ENCODE measurements at regions not wholly inside any gene's neighbourhood (a gene's known extent, or its start where the extent isn't known, plus 50 kb on each side); places are given as distances from the start of the nearest gene placed in this dataset.
"Not testable (repeated sequence)": the region's sequence is repeated elsewhere in the genome, so short reads cannot be mapped to it uniquely, and the experiment has no call there.

DNA sequence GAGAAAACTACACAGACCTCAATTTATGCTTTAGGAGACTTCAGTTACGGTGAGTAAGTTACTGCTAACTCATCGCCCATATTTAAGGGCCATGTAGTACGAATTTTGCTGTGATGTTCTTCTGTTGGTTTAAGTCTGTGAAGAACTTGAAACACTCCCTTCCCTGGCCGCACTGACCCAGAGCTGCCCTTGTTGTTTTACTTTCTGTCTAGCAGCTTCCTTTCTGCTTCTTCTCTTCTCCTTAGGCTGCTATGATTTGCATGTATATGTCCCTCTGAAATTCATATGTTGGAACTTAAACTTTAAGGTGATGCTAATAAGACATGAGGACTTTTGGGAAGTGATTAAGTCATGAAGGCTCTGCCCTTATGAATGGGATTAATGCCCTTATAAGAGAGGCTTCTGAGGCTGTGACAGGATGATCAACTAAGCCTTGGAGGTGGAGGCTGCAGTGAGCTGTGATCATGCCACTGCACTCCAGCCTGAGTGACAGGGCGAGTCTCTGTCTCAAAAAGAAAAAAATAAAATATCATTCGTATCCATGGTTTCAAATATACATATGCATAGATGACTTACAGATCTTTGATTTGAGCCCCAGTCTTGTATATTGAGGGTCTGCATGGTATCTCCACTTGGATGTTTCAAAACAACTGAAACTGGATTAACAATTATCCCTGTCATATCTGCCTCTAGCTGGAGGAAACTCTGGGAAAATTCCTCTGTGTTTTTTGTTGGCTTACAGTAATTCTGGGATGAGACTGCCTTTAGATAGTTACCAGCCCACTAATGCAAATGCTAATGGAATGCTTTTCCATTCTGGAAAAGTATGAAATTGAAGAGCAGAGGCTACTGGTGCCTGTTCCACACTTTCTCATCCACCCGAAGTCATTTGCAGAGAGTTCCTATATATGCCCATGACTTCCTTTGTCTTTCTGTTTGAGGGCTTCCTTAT, 263.4 kb upstream of the ACTBL2 start:
- Histone ChIP-seq H3K9me3 (ENCODE audit: insufficient read depth, low read length) (no peaks in the 10 kb centered on the region), H3K36me3 (ENCODE audit: insufficient read depth, insufficient read length, low read length) (no peaks in the 10 kb centered on the region), H3K27me3 (ENCODE audit: insufficient read depth, insufficient read length) (no peaks in the 10 kb centered on the region), H3K4me1 (ENCODE audit: insufficient read depth, insufficient read length) (no peaks in the 10 kb centered on the region), H3K4me3 (ENCODE audit: insufficient read length, low read depth) (no peak overlapping the region), H3K9ac (ENCODE audit: insufficient read length, low read depth) (no peak overlapping the region)
- DNase-seq (ENCODE audit: low read depth, low spot score): no peak
- TF ChIP-seq ZNF274 (IDR thresholded peaks at IDR 0.05; ENCODE audit: low read depth, low read length) (no peak), YY1 (IDR thresholded peaks at IDR 0.05; ENCODE audit: insufficient read depth, insufficient read length) (no peak)

DNA sequence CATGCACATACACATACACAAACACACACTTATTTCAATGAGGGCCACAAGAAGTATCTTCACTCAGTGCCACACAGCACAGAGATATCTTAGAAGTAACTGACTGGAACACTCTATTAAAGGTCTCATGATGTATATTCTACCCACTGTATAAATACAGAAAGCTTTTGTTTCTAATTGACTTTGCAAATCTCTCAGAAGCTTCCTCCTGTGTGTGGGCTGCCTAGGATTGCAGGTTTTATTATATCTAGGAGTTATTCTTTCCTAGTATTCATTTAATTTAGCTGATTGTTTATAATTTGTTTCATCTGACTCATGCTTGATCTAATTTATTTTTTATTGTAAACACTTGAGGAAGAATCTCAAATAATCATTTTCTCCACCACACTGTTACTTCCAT, 262.4 kb upstream of the ACTBL2 start:
- Histone ChIP-seq H3K36me3 (ENCODE audit: insufficient read depth, insufficient read length, low read length) (no peaks in the 10 kb centered on the region), H3K4me1 (ENCODE audit: insufficient read depth, insufficient read length) (no peaks in the 10 kb centered on the region), H3K9ac (ENCODE audit: insufficient read length, low read depth) (no peak overlapping the region), H3K9me3 (ENCODE audit: insufficient read depth, low read length) (no peaks in the 10 kb centered on the region), H3K27me3 (ENCODE audit: insufficient read depth, insufficient read length) (no peaks in the 10 kb centered on the region), H3K4me3 (ENCODE audit: insufficient read length, low read depth) (no peak overlapping the region)
- TF ChIP-seq YY1 (IDR thresholded peaks at IDR 0.05; ENCODE audit: insufficient read depth, insufficient read length) (no peak), SUZ12 (IDR thresholded peaks at IDR 0.05; ENCODE audit: extremely low read depth, insufficient read depth, insufficient read length) (no peak), ZNF274 (IDR thresholded peaks at IDR 0.05; ENCODE audit: low read depth, low read length) (no peak)
- no peak for DNase-seq (ENCODE audit: low read depth, low spot score)

DNA sequence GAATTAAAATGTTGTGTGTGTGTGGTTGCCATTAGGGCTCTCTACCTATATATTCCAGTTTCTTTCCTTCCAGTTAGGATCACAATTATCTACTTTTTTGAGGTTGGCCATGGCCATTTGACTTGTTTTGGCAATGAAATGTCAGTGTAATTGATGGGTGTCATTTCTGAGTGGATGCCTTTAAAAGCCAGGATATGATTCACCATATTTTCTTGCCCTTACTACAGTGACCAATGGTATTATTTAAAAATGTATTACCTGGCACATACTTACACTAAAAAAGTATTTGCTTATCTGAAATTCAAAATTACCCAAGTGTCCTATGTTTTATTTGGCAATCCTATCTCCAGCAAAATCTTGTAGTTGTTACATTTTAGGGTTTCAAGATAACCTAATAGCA, 258.7 kb upstream of the ACTBL2 start:
- no peaks in the 10 kb centered on the region for H3K9me3 ChIP-seq (ENCODE audit: insufficient read depth, low read length)
- no peak for DNase-seq (ENCODE audit: low read depth, low spot score)
- no peaks in the 10 kb centered on the region for H3K27me3 ChIP-seq (ENCODE audit: insufficient read depth, insufficient read length)
- no peak overlapping the region for H3K9ac ChIP-seq (ENCODE audit: insufficient read length, low read depth)
- no peaks in the 10 kb centered on the region for H3K36me3 ChIP-seq (ENCODE audit: insufficient read depth, insufficient read length, low read length)
- no peak overlapping the region for H3K4me3 ChIP-seq (ENCODE audit: insufficient read length, low read depth)
- H3K4me1 ChIP-seq (ENCODE audit: insufficient read depth, insufficient read length): no peaks in the 10 kb centered on the region
- no peak for TF ChIP-seq ZNF274 (IDR thresholded peaks at IDR 0.05; ENCODE audit: low read depth, low read length)
- TF ChIP-seq SUZ12 (IDR thresholded peaks at IDR 0.05; ENCODE audit: extremely low read depth, insufficient read depth, insufficient read length): no peak
- TF ChIP-seq YY1 (IDR thresholded peaks at IDR 0.05; ENCODE audit: insufficient read depth, insufficient read length): no peak

DNA sequence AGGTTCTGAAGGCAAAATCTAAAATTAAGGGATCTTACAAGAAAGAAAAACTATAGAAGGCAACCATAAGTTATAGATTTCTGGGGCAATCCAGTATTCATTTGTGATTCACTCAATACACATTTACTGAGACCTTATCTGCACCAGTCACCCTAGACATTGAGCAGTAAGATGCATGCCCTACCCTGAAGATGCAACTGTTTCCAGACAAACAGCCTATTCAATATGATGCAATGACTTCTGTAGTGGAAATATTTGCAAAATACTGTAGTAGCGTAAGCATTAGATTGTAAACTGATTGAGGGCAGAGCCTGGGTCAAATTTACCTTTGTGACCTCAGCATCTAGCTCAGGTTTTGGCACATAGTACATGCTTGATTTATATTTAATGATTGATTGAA, 256.2 kb upstream of the ACTBL2 start:
- Histone ChIP-seq H3K4me1 (ENCODE audit: insufficient read depth, insufficient read length) (no peaks in the 10 kb centered on the region), H3K36me3 (ENCODE audit: insufficient read depth, insufficient read length, low read length) (no peaks in the 10 kb centered on the region), H3K4me3 (ENCODE audit: insufficient read length, low read depth) (no peak overlapping the region), H3K27me3 (ENCODE audit: insufficient read depth, insufficient read length) (no peaks in the 10 kb centered on the region), H3K9me3 (ENCODE audit: insufficient read depth, low read length) (no peaks in the 10 kb centered on the region), H3K9ac (ENCODE audit: insufficient read length, low read depth) (no peak overlapping the region)
- TF ChIP-seq YY1 (IDR thresholded peaks at IDR 0.05; ENCODE audit: insufficient read depth, insufficient read length) (no peak), ZNF274 (IDR thresholded peaks at IDR 0.05; ENCODE audit: low read depth, low read length) (no peak), SUZ12 (IDR thresholded peaks at IDR 0.05; ENCODE audit: extremely low read depth, insufficient read depth, insufficient read length) (no peak)
- no peak for DNase-seq (ENCODE audit: low read depth, low spot score)

DNA sequence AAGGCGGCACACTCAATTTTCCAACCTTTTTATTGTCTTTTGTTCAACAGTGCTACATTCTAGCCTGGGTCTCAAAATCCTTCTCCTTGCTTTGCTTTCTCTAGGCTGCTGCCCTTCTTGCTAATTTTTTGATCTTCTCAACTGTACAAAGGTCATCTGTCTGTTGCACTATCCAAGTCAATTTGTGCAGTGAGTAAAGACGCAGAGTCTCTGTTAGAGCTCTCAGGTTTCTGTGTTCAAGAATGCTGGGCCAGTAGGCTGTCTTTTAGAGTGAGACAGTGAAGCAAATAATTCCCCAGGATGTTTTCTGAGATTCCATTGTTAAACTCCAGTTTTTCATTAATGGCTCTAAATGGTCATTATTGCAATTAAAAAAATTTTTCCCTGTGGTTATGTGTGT, 255.7 kb upstream of the ACTBL2 start:
- no peaks in the 10 kb centered on the region for H3K27me3 ChIP-seq (ENCODE audit: insufficient read depth, insufficient read length)
- no peak overlapping the region for H3K9ac ChIP-seq (ENCODE audit: insufficient read length, low read depth)
- H3K4me1 ChIP-seq (ENCODE audit: insufficient read depth, insufficient read length): no peaks in the 10 kb centered on the region
- no peaks in the 10 kb centered on the region for H3K36me3 ChIP-seq (ENCODE audit: insufficient read depth, insufficient read length, low read length)
- no peak for DNase-seq (ENCODE audit: low read depth, low spot score)
- TF ChIP-seq SUZ12 (IDR thresholded peaks at IDR 0.05; ENCODE audit: extremely low read depth, insufficient read depth, insufficient read length) (no peak), YY1 (IDR thresholded peaks at IDR 0.05; ENCODE audit: insufficient read depth, insufficient read length) (no peak), ZNF274 (IDR thresholded peaks at IDR 0.05; ENCODE audit: low read depth, low read length) (no peak)
- no peaks in the 10 kb centered on the region for H3K9me3 ChIP-seq (ENCODE audit: insufficient read depth, low read length)
- no peak overlapping the region for H3K4me3 ChIP-seq (ENCODE audit: insufficient read length, low read depth)

DNA sequence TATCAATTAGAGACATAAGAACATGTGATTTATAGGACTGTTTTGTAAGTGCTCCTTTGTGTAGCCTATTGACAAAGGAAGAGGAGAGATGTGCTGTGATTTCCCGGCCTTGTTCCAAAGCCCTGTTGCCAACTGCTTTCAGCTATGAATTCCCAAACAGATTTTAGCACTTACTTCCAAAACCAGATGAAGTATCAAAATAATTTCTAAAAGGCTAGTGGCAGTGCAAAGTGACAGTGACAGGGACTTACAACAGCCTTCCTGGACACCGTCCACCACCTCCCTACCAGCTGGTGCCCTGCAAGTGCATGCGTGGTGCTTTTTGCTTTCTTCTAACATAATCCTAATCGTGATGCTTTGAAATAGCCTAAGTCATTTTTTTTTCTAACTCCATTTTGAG, 254.1 kb upstream of the ACTBL2 start:
- no peaks in the 10 kb centered on the region for H3K27me3 ChIP-seq (ENCODE audit: insufficient read depth, insufficient read length)

DNA sequence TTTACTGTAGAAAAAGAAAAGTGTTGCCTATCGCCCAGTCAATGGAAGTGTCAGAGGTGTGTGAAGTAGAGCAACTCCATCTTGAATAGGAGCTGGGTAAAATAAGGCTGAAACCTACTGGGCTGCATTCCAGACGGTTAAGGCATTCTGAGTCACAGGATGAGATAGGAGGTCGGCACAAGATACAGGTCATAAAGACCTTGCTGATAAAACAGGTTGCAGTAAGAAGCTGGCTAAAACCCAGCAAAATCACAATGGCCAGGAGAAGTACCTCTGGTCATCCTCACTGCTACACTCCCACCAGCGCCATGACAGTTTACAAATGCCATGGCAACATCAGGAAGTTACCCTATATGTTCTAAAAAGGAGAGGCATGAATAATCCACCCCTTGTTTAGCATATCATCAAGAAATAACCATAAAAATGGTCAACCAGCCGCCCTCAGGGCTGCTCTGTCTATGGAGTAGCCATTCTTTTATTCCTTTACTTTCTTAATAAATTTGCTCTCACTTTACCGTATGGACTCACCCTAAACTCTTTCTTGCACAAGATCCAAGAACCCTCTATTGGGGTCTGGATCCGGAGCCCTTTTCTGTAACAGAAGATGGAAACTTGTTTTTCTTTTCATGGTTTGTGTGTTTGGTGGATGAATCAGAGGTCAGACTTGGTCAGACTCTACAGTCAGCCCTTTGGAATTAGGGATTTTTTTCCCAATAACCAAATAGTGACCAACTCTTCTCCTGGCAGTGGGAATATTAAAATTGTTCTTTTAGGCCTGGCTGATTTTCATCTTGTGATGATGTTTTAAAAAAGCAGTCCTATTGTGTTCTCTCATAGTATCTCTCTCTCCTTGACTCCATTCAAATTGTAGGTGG, 252.9 kb upstream of the ACTBL2 start:
- not testable (repeated sequence) for H3K9me3 ChIP-seq (ENCODE audit: insufficient read depth, low read length); H3K4me3 ChIP-seq (ENCODE audit: insufficient read length, low read depth); H3K27me3 ChIP-seq (ENCODE audit: insufficient read depth, insufficient read length); H3K4me1 ChIP-seq (ENCODE audit: insufficient read depth, insufficient read length); H3K36me3 ChIP-seq (ENCODE audit: insufficient read depth, insufficient read length, low read length); DNase-seq (ENCODE audit: low read depth, low spot score); H3K9ac ChIP-seq (ENCODE audit: insufficient read length, low read depth)

More for the DNA sequence above, 254.1 kb upstream of the ACTBL2 start:
- Histone ChIP-seq H3K9me3 (ENCODE audit: insufficient read depth, low read length) (no peaks in the 10 kb centered on the region), H3K36me3 (ENCODE audit: insufficient read depth, insufficient read length, low read length) (no peaks in the 10 kb centered on the region), H3K9ac (ENCODE audit: insufficient read length, low read depth) (no peak overlapping the region), H3K4me3 (ENCODE audit: insufficient read length, low read depth) (no peak overlapping the region), H3K4me1 (ENCODE audit: insufficient read depth, insufficient read length) (no peaks in the 10 kb centered on the region)
- no peak for TF ChIP-seq SUZ12 (IDR thresholded peaks at IDR 0.05; ENCODE audit: extremely low read depth, insufficient read depth, insufficient read length)
- no peak for TF ChIP-seq YY1 (IDR thresholded peaks at IDR 0.05; ENCODE audit: insufficient read depth, insufficient read length)
- DNase-seq (ENCODE audit: low read depth, low spot score): no peak
